Prostate gland (tissue), 2 donors: ENCODE measurements at regions not wholly inside any gene's neighbourhood (a gene's known extent, or its start where the extent isn't known, plus 50 kb on each side); places are given as distances from the start of the nearest gene placed in this dataset.

Experiments
- POLR2A ChIP-seq: fragments of 450-650 bp; IDR thresholded peaks from one replicate; pipeline ENCODE4 v1.6.1; 2016; ENCODE audit warnings: antibody characterized with exemption, mild to moderate bottlenecking
- TF ChIP-seq, protein P1 (sequence below), 4 experiments: fragments of 200-600 bp in 2 of 4; fragments of 450-650 bp in 2 of 4; sonication (generic) in 2 of 4; IDR thresholded peaks; 1 replicate in 3 of 4; 2 replicates in 1 of 4; pipeline ENCODE4 v1.5.1; 2016 to 2019; ENCODE audit warnings: antibody characterized with exemption in 4 of 4, mild to moderate bottlenecking in 2 of 4, moderate library complexity in 2 of 4

DNA sequence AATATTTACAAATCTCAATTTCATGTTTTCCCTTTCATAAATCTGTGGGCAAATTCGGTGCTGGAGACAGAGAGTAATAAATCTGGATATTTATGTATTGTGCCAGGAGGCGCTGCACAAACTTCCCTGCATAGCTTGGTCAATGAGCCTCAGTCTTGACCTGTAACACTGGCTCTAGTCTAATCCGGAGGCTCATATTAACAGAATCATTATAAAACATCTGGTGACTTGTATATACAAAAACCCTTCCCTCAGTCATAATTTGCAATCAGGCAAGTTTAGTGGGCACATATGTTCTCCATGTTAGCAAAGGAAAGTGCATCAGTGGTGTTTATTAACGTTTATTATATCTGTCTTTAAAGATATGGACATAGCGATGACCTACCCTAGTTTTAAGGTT, 104.0 kb upstream of the BNC2 start:
- TF ChIP-seq, protein P1, sequence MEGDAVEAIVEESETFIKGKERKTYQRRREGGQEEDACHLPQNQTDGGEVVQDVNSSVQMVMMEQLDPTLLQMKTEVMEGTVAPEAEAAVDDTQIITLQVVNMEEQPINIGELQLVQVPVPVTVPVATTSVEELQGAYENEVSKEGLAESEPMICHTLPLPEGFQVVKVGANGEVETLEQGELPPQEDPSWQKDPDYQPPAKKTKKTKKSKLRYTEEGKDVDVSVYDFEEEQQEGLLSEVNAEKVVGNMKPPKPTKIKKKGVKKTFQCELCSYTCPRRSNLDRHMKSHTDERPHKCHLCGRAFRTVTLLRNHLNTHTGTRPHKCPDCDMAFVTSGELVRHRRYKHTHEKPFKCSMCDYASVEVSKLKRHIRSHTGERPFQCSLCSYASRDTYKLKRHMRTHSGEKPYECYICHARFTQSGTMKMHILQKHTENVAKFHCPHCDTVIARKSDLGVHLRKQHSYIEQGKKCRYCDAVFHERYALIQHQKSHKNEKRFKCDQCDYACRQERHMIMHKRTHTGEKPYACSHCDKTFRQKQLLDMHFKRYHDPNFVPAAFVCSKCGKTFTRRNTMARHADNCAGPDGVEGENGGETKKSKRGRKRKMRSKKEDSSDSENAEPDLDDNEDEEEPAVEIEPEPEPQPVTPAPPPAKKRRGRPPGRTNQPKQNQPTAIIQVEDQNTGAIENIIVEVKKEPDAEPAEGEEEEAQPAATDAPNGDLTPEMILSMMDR (IDR thresholded peaks at IDR 0.05), result no peak
- TF ChIP-seq POLR2A, result no peak
